Middle frontal gyrus (tissue), 1 donor: ENCODE measurements at regions not wholly inside any gene's neighbourhood (a gene's known extent, or its start where the extent isn't known, plus 50 kb on each side); places are given as distances from the start of the nearest gene placed in this dataset.

Source experiments
- DNase-seq: peaks from one replicate; pipeline ENCODE4 v3.0.0-alpha.2; 2015; ENCODE audit warnings: low spot score; ENCODE audit errors: extremely low spot score

GRCh38 chr3:182562274-182562673, 231.0 kb upstream of the ATP11B start:
- no peak for DNase-seq

- DNase-seq, result no peak
These were observed 227.1 kb upstream of the ATP11B start for GRCh38 chr3:182565916-182566796.

DNA sequence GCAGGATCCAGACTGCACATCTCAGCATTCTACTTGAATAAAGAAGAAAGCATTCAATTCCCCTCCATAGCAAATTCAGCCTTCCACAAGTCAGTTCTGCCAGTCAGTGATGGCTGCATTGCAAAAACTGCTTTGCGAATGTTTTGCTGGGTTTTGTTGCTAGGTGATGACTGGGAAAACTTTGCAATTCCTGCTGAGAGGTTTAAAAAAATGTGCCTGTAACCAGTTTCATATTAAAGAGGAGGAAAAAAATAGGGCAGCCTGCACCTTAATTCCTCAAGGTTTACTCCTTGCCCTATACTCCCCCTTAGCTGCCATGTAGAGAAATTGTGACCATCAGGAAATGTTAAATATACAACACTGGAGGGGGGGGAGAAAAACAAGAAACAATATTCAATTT, 225.6 kb upstream of the ATP11B start:
- DNase-seq, result no peak

- DNase-seq, result no peak
These were observed 225.0 kb upstream of the ATP11B start for GRCh38 chr3:182568261-182568660.

- DNase-seq, result no peak
These were observed 224.4 kb upstream of the ATP11B start for GRCh38 chr3:182568876-182569275.

- no peak for DNase-seq
These were observed 222.2 kb upstream of the ATP11B start for GRCh38 chr3:182570946-182571594.

DNA sequence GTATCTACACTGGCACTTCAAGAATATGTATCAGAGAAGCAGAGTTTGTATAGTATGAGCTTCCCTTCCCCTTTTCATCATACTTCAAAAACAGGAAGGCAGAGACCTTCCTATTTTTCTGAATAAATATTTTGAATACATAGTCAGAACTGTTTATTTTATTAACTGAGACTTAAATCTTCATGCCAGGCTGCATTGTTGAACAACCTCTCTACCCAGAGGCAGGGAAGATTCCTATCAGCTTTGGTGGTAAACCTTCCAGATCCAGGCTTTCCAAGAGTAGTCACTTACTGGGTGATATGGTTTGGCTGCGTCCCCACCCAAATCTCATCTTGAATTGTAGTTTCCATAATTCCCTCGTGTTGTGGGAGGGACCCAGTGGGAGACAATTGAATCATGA, 217.4 kb upstream of the ATP11B start:
- DNase-seq, result no peak

DNA sequence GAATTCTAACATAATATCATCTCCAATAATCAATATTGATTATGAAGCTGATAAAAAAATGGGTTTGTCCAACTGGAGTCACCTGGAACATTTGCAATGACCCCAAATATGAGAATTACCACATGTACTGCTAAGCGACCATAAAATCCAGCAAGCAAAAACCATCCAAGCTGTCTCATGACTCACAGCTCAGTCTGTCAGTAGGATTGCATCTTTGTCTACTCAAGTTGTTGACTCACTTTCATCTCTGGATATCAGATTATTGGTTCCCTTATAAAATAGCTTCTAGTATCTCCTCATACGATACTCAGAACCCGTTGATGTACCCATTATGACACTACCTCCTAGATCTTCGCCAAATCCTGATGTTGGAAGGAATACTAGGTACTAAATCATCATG, 209.8 kb upstream of the ATP11B start:
- no peak for DNase-seq

GRCh38 chr3:182585532-182586150, 207.7 kb upstream of the ATP11B start:
- no peak for DNase-seq

DNA sequence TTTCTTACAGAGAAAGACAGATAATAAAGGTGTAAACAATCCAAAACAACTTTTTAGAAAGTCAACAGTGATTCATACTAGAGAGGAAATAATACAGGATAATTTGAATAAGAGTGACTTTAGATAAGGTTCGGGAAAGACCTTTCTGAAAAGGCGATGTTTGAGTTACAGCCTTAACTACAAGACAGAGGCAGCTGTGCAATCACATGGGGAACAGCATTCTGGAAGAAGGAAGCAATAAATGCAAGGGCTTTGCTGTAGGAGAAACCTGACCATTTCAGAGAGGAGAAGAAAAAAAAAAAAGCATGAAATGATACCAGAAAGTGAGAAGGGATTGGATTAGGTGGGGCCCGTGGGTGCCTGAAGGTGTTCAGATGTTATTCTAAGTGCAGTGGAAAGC, 200.6 kb upstream of the ATP11B start:
- DNase-seq, result no peak

GRCh38 chr3:182596676-182597410, 196.5 kb upstream of the ATP11B start:
- DNase-seq, result no peak

GRCh38 chr3:182597621-182598041, 195.7 kb upstream of the ATP11B start:
- DNase-seq, result no peak

- no peak for DNase-seq
These were observed 191.7 kb upstream of the ATP11B start for GRCh38 chr3:182601597-182601996.

GRCh38 chr3:182603501-182603900, 189.8 kb upstream of the ATP11B start:
- no peak for DNase-seq

DNA sequence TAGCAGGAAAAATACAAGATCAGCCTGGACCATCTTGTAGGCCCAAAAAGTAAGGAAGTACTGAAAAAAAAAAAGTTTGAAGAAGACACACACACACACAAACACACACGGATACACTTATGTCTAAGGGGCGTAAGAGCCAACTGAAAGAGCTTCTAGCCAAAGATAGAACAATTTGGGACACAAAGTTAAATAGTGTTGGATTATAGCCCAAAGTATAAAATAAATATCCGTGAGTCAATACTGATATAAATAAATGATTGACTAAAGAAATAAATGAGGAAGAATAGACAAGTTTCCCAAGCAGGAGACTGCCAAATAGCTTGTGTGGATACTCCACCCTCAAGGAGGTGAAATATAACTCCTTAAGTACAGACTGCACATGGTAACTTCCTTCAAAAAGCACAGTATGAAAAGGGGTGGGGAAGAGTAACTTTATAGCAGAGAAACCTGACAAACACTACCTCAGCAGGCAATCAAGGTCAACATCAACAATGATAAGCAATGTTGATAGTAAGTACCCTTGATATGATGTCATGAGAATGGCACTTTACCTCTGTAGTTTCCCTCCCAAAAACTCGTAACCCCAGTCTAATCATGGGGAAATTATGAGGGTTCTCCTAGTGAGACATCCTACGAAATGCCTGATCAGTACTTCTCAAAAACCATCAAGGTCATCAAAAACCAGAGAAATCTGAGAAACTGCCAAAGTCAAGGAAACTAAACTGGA, 187.3 kb upstream of the ATP11B start:
- no peak for DNase-seq

- no peak for DNase-seq
These were observed 186.3 kb upstream of the ATP11B start for GRCh38 chr3:182606905-182607504.

GRCh38 chr3:182608832-182609231, 184.5 kb upstream of the ATP11B start:
- no peak for DNase-seq

DNA sequence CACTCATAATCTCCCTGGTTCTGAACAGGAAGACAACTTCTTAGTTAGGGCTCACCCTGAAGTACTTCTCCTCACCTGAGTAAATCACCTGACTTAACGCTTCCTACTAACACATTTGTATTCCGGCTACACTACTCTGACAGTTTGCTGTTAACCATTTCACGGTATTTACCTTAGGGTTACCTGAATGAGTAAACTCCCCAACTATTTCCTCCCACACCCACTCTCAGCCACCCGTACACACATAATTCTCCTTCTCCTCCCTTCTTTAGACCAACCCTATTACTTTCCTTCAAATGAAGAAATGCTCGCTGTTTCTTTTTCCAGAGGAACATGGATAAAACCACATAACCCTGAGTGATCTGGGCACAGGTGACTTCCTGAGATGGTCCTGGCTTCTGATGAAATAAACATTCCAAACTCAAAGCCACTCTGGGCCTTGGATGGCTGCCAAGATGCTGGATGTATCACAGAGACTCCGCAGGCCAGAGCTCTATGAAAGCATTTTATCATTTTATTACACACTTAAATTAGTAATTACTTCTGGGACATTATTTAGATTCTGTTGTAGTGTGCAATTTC, 183.6 kb upstream of the ATP11B start:
- no peak for DNase-seq

DNA sequence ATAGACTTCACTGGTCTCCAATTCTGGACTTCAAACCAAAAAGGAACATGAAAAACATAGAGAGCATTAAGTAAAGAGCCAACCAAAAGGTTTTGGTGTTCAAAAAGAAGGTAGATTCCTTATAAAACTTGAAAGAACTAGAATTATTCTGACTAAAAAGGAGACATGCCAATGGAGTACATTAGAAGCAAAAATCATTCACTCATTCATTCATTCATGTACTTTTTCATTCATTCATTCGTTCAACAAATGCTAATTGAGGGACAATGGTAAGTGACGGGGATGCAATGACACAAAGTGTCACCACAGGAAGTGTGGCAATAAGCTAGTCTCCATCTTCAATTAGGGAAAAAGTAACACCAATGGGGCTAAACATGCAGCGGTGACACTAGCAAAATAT, 181.0 kb upstream of the ATP11B start:
- no peak for DNase-seq

DNA sequence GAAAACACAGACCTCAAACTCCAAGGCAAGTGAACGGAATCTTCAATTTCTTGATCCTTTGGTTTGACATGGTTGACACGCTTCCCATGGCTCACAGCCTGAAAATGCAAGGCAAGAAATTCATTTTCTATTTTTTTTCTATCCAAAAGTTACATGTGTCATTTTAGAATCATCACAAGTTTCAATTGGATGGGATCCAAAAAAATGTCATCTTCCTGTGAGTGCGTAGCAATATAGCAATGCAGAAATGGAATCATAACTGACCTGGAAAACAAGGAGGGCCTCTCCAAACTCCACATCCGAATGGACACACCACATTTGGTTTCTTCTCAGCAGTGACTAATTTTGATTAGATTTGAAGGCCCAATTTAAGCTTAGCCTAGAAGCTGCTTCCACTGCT, 175.8 kb upstream of the ATP11B start:
- DNase-seq, result no peak
